ENCODE measurements at regions not wholly inside any gene's neighbourhood (a gene's known extent, or its start where the extent isn't known, plus 50 kb on each side); places are given as distances from the start of the nearest gene placed in this dataset.

- TF ChIP-seq, protein P1, sequence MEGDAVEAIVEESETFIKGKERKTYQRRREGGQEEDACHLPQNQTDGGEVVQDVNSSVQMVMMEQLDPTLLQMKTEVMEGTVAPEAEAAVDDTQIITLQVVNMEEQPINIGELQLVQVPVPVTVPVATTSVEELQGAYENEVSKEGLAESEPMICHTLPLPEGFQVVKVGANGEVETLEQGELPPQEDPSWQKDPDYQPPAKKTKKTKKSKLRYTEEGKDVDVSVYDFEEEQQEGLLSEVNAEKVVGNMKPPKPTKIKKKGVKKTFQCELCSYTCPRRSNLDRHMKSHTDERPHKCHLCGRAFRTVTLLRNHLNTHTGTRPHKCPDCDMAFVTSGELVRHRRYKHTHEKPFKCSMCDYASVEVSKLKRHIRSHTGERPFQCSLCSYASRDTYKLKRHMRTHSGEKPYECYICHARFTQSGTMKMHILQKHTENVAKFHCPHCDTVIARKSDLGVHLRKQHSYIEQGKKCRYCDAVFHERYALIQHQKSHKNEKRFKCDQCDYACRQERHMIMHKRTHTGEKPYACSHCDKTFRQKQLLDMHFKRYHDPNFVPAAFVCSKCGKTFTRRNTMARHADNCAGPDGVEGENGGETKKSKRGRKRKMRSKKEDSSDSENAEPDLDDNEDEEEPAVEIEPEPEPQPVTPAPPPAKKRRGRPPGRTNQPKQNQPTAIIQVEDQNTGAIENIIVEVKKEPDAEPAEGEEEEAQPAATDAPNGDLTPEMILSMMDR (IDR thresholded peaks at IDR 0.05) = no peak
- no peak for TF ChIP-seq POLR2A (IDR thresholded peaks at IDR 0.05)
Measured at GRCh38 chrX:139286342-139286741, 244.2 kb upstream of the F9 start.

Measured in Peyer's patch (tissue), 4 donors.